HepG2 (cell line): ENCODE measurements at regions not wholly inside any gene's neighbourhood (a gene's known extent, or its start where the extent isn't known, plus 50 kb on each side); places are given as distances from the start of the nearest gene placed in this dataset.

Source experiments
- CC2D1A ChIP-seq: sonication (generic); formaldehyde crosslinking; IDR thresholded peaks from 2 replicates; pipeline ENCODE4 v1.8.1; 2023; ENCODE audit warnings: mild to moderate bottlenecking, missing genetic modification reagents
- EZH2 ChIP-seq: conservative IDR thresholded peaks from 2 replicates; pipeline ENCODE4 v1.6.1; 2012; ENCODE audit warnings: mild to moderate bottlenecking, low read depth, low read length, moderate library complexity
- HDAC2 ChIP-seq: sonication (generic); formaldehyde crosslinking; IDR thresholded peaks from 2 replicates; pipeline ENCODE4 v1.4.0; 2020; ENCODE audit warnings: missing genetic modification reagents
- KDM6A ChIP-seq: IDR thresholded peaks from 2 replicates; pipeline ENCODE4 v1.6.1; 2016; ENCODE audit warnings: low read depth
- MBD4 ChIP-seq: IDR thresholded peaks from 2 replicates; pipeline ENCODE4 v1.6.1; 2012; ENCODE audit warnings: low read length, inconsistent platforms, borderline replicate concordance
- POLR2A ChIP-seq, 2 experiments: IDR thresholded peaks; 2 replicates each; pipeline ENCODE4 v1.6.1; 2011; ENCODE audit warnings: low read depth in 2 of 2, low read length in 2 of 2, mild to moderate bottlenecking in 1 of 2, moderate library complexity in 1 of 2; ENCODE audit not compliant: insufficient read depth in 1 of 2
- ZNF281 ChIP-seq: sonication (generic); formaldehyde crosslinking; IDR thresholded peaks from 2 replicates; pipeline ENCODE4 v1.4.0; 2020; ENCODE audit warnings: missing genetic modification reagents, borderline replicate concordance
- ZNF839 ChIP-seq: sonication (generic); formaldehyde crosslinking; IDR thresholded peaks from 2 replicates; pipeline ENCODE4 v1.4.0; 2020; ENCODE audit warnings: missing genetic modification reagents, mild to moderate bottlenecking, borderline replicate concordance
- TF ChIP-seq, protein P1 (sequence below), 2 experiments: sonication (generic) in 1 of 2; formaldehyde crosslinking in 1 of 2; IDR thresholded peaks; 2 replicates each; pipeline versions ENCODE4 v1.6.1 to v1.9.0; 2014 to 2022; ENCODE audit warnings: antibody characterized with exemption in 1 of 2, borderline replicate concordance in 1 of 2, inconsistent platforms in 1 of 2, low read depth in 1 of 2, missing genetic modification reagents in 1 of 2
- TF ChIP-seq, protein P2 (sequence below): sonication (generic); formaldehyde crosslinking; conservative IDR thresholded peaks from 2 replicates; pipeline ENCODE4 v1.8.0; 2022; ENCODE audit warnings: missing genetic modification reagents

DNA sequence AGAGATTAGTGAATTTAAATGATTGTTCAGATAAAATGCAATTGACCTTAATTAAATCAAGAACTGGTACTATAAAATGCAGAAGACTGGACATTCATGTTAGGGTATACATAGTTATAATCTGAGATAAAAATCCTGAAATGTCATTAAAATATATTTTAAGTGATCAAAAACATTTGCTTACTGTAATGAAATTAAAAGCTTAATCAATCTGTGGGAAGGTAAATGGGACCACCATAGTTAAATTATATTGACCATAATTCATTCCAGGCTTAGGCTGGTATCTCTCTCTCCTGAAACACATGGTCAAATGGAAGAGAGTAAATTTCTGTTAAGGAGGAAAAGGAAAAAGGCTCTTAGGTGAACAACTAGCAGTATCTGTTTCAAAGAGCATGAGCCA is 474.4 kb downstream of the C4orf33 start:
- TF ChIP-seq HDAC2 (CRISPR knock-in tag) (no peak), MBD4 (no peak), POLR2A (IDR thresholded peaks at IDR 0.05; ENCODE audit: insufficient read depth in 1 of 2, low read depth in 2 of 2, low read length in 2 of 2) (no peak), KDM6A (CRISPR knock-in tag) (no peak), CC2D1A (no peak), ZNF839 (CRISPR knock-in tag) (no peak), EZH2 (no peak), ZNF281 (CRISPR knock-in tag) (no peak)
- TF ChIP-seq, protein P1, sequence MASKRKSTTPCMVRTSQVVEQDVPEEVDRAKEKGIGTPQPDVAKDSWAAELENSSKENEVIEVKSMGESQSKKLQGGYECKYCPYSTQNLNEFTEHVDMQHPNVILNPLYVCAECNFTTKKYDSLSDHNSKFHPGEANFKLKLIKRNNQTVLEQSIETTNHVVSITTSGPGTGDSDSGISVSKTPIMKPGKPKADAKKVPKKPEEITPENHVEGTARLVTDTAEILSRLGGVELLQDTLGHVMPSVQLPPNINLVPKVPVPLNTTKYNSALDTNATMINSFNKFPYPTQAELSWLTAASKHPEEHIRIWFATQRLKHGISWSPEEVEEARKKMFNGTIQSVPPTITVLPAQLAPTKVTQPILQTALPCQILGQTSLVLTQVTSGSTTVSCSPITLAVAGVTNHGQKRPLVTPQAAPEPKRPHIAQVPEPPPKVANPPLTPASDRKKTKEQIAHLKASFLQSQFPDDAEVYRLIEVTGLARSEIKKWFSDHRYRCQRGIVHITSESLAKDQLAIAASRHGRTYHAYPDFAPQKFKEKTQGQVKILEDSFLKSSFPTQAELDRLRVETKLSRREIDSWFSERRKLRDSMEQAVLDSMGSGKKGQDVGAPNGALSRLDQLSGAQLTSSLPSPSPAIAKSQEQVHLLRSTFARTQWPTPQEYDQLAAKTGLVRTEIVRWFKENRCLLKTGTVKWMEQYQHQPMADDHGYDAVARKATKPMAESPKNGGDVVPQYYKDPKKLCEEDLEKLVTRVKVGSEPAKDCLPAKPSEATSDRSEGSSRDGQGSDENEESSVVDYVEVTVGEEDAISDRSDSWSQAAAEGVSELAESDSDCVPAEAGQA (IDR thresholded peaks at IDR 0.05; ENCODE audit: low read depth): no peak
- TF ChIP-seq, protein P1 (CRISPR knock-in tag; IDR thresholded peaks at IDR 0.05; ENCODE audit: borderline replicate concordance): no peak
- TF ChIP-seq, protein P2, sequence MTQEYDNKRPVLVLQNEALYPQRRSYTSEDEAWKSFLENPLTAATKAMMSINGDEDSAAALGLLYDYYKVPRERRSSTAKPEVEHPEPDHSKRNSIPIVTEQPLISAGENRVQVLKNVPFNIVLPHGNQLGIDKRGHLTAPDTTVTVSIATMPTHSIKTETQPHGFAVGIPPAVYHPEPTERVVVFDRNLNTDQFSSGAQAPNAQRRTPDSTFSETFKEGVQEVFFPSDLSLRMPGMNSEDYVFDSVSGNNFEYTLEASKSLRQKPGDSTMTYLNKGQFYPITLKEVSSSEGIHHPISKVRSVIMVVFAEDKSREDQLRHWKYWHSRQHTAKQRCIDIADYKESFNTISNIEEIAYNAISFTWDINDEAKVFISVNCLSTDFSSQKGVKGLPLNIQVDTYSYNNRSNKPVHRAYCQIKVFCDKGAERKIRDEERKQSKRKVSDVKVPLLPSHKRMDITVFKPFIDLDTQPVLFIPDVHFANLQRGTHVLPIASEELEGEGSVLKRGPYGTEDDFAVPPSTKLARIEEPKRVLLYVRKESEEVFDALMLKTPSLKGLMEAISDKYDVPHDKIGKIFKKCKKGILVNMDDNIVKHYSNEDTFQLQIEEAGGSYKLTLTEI: no peak
